CD4-positive, alpha-beta T cell (primary cell): ENCODE measurements at regions not wholly inside any gene's neighbourhood (a gene's known extent, or its start where the extent isn't known, plus 50 kb on each side); places are given as distances from the start of the nearest gene placed in this dataset.

Experiments
- ATAC-seq: fragments of 200-7000 bp; cut with Tn5 transposase; one replicate; pipeline ENCODE4 v1.10.0; 2022; ENCODE audit warnings: mild to moderate bottlenecking; ENCODE audit not compliant: poor library complexity
- CTCF ChIA-PET: fragments of 350-600 bp; sonication (Branson Sonifier 250); formaldehyde crosslinking; loops from one replicate; lab custom pipeline; 2021; ENCODE audit warnings: antibody characterized with exemption, inconsistent platforms; lab: Charles Lee
- POLR2A ChIA-PET: fragments of 350-600 bp; sonication (Branson Sonifier 250); formaldehyde crosslinking; loops from one replicate; lab custom pipeline; 2021; ENCODE audit warnings: antibody characterized with exemption, inconsistent platforms; lab: Charles Lee
- DNase-seq, 14 experiments: peaks; one replicate each; pipeline ENCODE4 v3.0.0-alpha.2; 2013 to 2020; ENCODE audit warnings: mixed read lengths in 2 of 14
- H3K27ac ChIP-seq, 2 donors: one replicate each; pipeline versions ENCODE4 v1.5.1 to v1.7.0; 2013; ENCODE audit warnings: low read length in 2 of 2, low read depth in 1 of 2, mild to moderate bottlenecking in 1 of 2
- H3K27me3 ChIP-seq, 2 experiments: 1 replicate in 1 of 2; 2 replicates in 1 of 2; pipeline versions ENCODE4 v1.6.1 to v1.7.0; 2013; ENCODE audit warnings: low read length in 2 of 2, control low read depth in 1 of 2, mild to moderate bottlenecking in 1 of 2, moderate library complexity in 1 of 2; ENCODE audit not compliant: insufficient read depth in 2 of 2, control insufficient read depth in 1 of 2
- H3K36me3 ChIP-seq: one replicate; pipeline ENCODE4 v1.6.1; 2013; ENCODE audit warnings: low read length, control low read depth; ENCODE audit not compliant: insufficient read depth
- H3K4me1 ChIP-seq: one replicate; pipeline ENCODE4 v1.6.1; 2013; ENCODE audit warnings: low read length, control low read depth; ENCODE audit not compliant: insufficient read depth
- H3K4me3 ChIP-seq: one replicate; pipeline ENCODE4 v1.5.1; 2013; ENCODE audit warnings: mild to moderate bottlenecking, low read length, moderate library complexity
- H3K9me3 ChIP-seq, 2 experiments: 1 replicate in 1 of 2; 2 replicates in 1 of 2; pipeline versions ENCODE4 v1.6.1 to v1.7.0; 2013; ENCODE audit warnings: low read length in 2 of 2, mild to moderate bottlenecking in 2 of 2, control low read depth in 1 of 2, moderate library complexity in 1 of 2; ENCODE audit not compliant: control insufficient read depth in 1 of 2, insufficient read depth in 1 of 2
- H3K27ac Mint-ChIP-seq: one replicate; pipeline ENCODE4 v1.8.0; 2020; ENCODE audit warnings: mixed read lengths
- H3K27me3 Mint-ChIP-seq: one replicate; pipeline ENCODE4 v1.8.0; 2021; ENCODE audit warnings: mixed read lengths
- H3K36me3 Mint-ChIP-seq: one replicate; pipeline ENCODE4 v1.8.0; 2021; ENCODE audit warnings: low read depth, mixed read lengths
- H3K4me1 Mint-ChIP-seq: one replicate; pipeline ENCODE4 v1.8.0; 2021; ENCODE audit warnings: low read depth, mixed read lengths
- H3K4me3 Mint-ChIP-seq: one replicate; pipeline ENCODE4 v1.8.0; 2020; ENCODE audit warnings: mild to moderate bottlenecking, mixed read lengths
- H3K9me3 Mint-ChIP-seq: one replicate; pipeline ENCODE4 v1.8.0; 2020; ENCODE audit warnings: mixed read lengths
- CTCF ChIP-seq: fragments of 200-600 bp; IDR thresholded peaks from one replicate; pipeline ENCODE4 v1.8.0; 2022; ENCODE audit warnings: antibody characterized with exemption, mild to moderate bottlenecking
- intact Hi-C, 2 experiments: fragments of 100-400 bp; cut with DNase I in 1 of 2; cut with micrococcal nuclease in 1 of 2; formaldehyde crosslinking; loops; one replicate each; pipeline versions ENCODE4 v1.15.1 to v1.9.0; 2023 to 2025; cut with DNase I, micrococcal nuclease

GRCh38 chr2:18479947-18480369 is 80.5 kb downstream of the RDH14 start:
- Mint-ChIP-seq H3K4me3 (no peak overlapping the region), H3K36me3 (no peaks in the 10 kb centered on the region), H3K9me3 (no peaks in the 10 kb centered on the region), H3K27me3 (peaks cover 12% of the 10 kb centered on the region), H3K27ac (no peak overlapping the region), H3K4me1 (no peaks in the 10 kb centered on the region)
- POLR2A ChIA-PET = no interaction called here
- Histone ChIP-seq H3K4me1 (no peaks in the 10 kb centered on the region), H3K9me3 (no peaks in the 10 kb centered on the region), H3K27ac (no peak overlapping the region), H3K4me3 (no peak overlapping the region), H3K27me3 (peaks cover 0 to 5% of the 10 kb centered on the region in 2 experiments), H3K36me3 (no peaks in the 10 kb centered on the region)
- ATAC-seq = no peak
- intact Hi-C loops = no loop called here
- no peak for DNase-seq
- CTCF ChIA-PET = no interaction called here
- no peak for TF ChIP-seq CTCF

- POLR2A ChIA-PET = no interaction called here
- no peaks in the 10 kb centered on the region for H3K4me1 ChIP-seq
Measured at GRCh38 chr2:18477293-18477692, 83.2 kb downstream of the RDH14 start.

DNA sequence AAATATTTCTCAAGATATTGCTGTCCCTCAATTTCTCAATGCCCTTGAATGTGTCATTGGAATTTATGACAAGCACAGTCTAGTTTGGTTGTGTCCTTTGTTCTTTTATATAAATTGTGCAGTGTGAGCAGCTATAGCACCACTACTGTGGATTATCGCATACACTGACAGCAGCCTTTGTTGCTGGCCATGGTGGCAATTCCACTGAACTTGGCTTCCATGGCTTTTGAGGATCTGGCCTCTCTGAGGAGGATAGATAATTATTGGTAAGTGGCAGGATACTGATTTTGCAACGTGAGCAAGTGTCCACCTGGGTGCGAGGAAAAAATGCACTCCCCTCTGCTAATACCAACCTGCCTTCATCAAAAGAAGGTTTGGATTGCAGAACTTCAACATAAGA is 84.0 kb downstream of the RDH14 start:
- TF ChIP-seq CTCF = no peak
- intact Hi-C loops = no loop called here
- Histone ChIP-seq H3K27ac (no peak overlapping the region), H3K36me3 (no peaks in the 10 kb centered on the region), H3K4me3 (no peak overlapping the region), H3K9me3 (no peaks in the 10 kb centered on the region), H3K27me3 (peaks cover 2 to 5% of the 10 kb centered on the region in 2 experiments), H3K4me1 (no peaks in the 10 kb centered on the region)
- Mint-ChIP-seq H3K4me3 (no peak overlapping the region), H3K27ac (no peak overlapping the region), H3K9me3 (no peaks in the 10 kb centered on the region), H3K36me3 (no peaks in the 10 kb centered on the region), H3K4me1 (no peaks in the 10 kb centered on the region), H3K27me3 (peaks cover 20% of the 10 kb centered on the region)
- POLR2A ChIA-PET = no interaction called here
- CTCF ChIA-PET = interaction anchor here (0.5 kb wide), 1 partner anchor 101 kb away, joined by 5 read pairs; no protein-coding TSS in a partner anchor
- ATAC-seq (no peak), DNase-seq (no peak)

More at GRCh38 chr2:18477293-18477692, 83.2 kb downstream of the RDH14 start:
- ATAC-seq (no peak), DNase-seq (no peak)
- no peak overlapping the region for H3K4me3 ChIP-seq
- H3K9me3 ChIP-seq = no peaks in the 10 kb centered on the region
- Mint-ChIP-seq H3K36me3 (no peaks in the 10 kb centered on the region), H3K4me1 (no peaks in the 10 kb centered on the region), H3K4me3 (no peak overlapping the region), H3K27ac (no peak overlapping the region), H3K27me3 (peaks cover 20% of the 10 kb centered on the region), H3K9me3 (no peaks in the 10 kb centered on the region)
- peaks cover 2 to 5% of the 10 kb centered on the region in 2 experiments for H3K27me3 ChIP-seq
- no peaks in the 10 kb centered on the region for H3K36me3 ChIP-seq
- no peak overlapping the region for H3K27ac ChIP-seq
- intact Hi-C loops = no loop called here
- no peak for TF ChIP-seq CTCF
- CTCF ChIA-PET = interaction anchor here (0.5 kb wide), 1 partner anchor 102 kb away, joined by 5 read pairs; no protein-coding TSS in a partner anchor
